Smooth muscle cell (in vitro differentiated cells): ENCODE measurements at regions not wholly inside any gene's neighbourhood (a gene's known extent, or its start where the extent isn't known, plus 50 kb on each side); places are given as distances from the start of the nearest gene placed in this dataset.

Experiments
- DNase-seq: peaks from one replicate; lab custom pipeline; 2025; ENCODE audit not compliant: unreplicated experiment; lab: John Stamatoyannopoulos, UW
- H2AFZ ChIP-seq: fragments of 200-600 bp; sonication (generic); 2 replicates; pipeline ENCODE4 v1.6.0; 2016; ENCODE audit warnings: antibody characterized with exemption, low read depth, mild to moderate bottlenecking
- H3F3A ChIP-seq: fragments of 200-600 bp; sonication (generic); 2 replicates; pipeline ENCODE4 v1.6.0; 2017; ENCODE audit warnings: antibody characterized with exemption, low read depth
- H3K27ac ChIP-seq: fragments of 200-600 bp; sonication (generic); 2 replicates; pipeline ENCODE4 v1.5.1; 2016; ENCODE audit warnings: low read depth, mild to moderate bottlenecking
- H3K27me3 ChIP-seq: fragments of 200-600 bp; sonication (generic); 2 replicates; pipeline ENCODE4 v1.6.1; 2016; ENCODE audit warnings: low read depth, mild to moderate bottlenecking
- H3K36me3 ChIP-seq: fragments of 200-600 bp; sonication (generic); 2 replicates; pipeline ENCODE4 v1.5.1; 2016; ENCODE audit warnings: low read depth
- H3K4me1 ChIP-seq: fragments of 200-600 bp; sonication (generic); 2 replicates; pipeline ENCODE4 v1.5.1; 2016; ENCODE audit warnings: low read depth
- H3K4me2 ChIP-seq: fragments of 200-600 bp; sonication (generic); 2 replicates; pipeline ENCODE4 v1.6.0; 2016; ENCODE audit warnings: mild to moderate bottlenecking
- H3K4me3 ChIP-seq: fragments of 200-600 bp; sonication (generic); 2 replicates; pipeline ENCODE4 v1.5.1; 2016; ENCODE audit warnings: mild to moderate bottlenecking
- H3K79me2 ChIP-seq: fragments of 200-600 bp; sonication (generic); 2 replicates; pipeline ENCODE4 v1.6.0; 2016; ENCODE audit warnings: low read depth, mild to moderate bottlenecking
- H3K9ac ChIP-seq: fragments of 200-600 bp; sonication (generic); 2 replicates; pipeline ENCODE4 v1.6.0; 2016; ENCODE audit warnings: low read depth
- H3K9me3 ChIP-seq: fragments of 200-600 bp; sonication (generic); replicated peaks from 2 replicates; pipeline ENCODE4 v1.5.1; 2016; ENCODE audit warnings: low read depth
- H4K20me1 ChIP-seq: fragments of 200-600 bp; sonication (generic); 2 replicates; pipeline ENCODE4 v1.6.0; 2016; ENCODE audit warnings: low read depth
- CTCF ChIP-seq: fragments of 200-600 bp; sonication (generic); IDR thresholded peaks from 2 replicates; pipeline ENCODE4 v1.5.1; 2017; ENCODE audit warnings: borderline replicate concordance, mild to moderate bottlenecking, antibody characterized with exemption; ENCODE audit not compliant: insufficient read depth, poor library complexity, severe bottlenecking
- WGBS: methylation state at CpG from one replicate; pipeline ENCODE4 v1.1.7; 2016; ENCODE audit warnings: low lambda C conversion rate; 5-methylcytosine and 5-hydroxymethylcytosine counted together

- Histone ChIP-seq H3K4me1 (peaks cover 6% of the 10 kb centered on the region), H3K79me2 (no peaks in the 10 kb centered on the region), H4K20me1 (no peaks in the 10 kb centered on the region), H3K9me3 (no peaks in the 10 kb centered on the region), H3K27ac (no peak overlapping the region), H3K4me2 (no peak overlapping the region), H3K9ac (no peak overlapping the region), H2AFZ (no peak overlapping the region), H3K36me3 (no peaks in the 10 kb centered on the region), H3F3A (peaks cover 11% of the 10 kb centered on the region), H3K4me3 (no peak overlapping the region), H3K27me3 (no peaks in the 10 kb centered on the region)
- TF ChIP-seq CTCF = no peak
- no peak for DNase-seq
- WGBS = 96% methylated on average over 3 of the region's 3 CpGs
Measured at GRCh38 chr3:56896357-56896756, 94.6 kb upstream of the ARHGEF3 start.

- H3K4me3 ChIP-seq = no peak overlapping the region
Measured at GRCh38 chr3:56894881-56895431, 93.2 kb upstream of the ARHGEF3 start.

GRCh38 chr3:56890448-56891091 is 88.8 kb upstream of the ARHGEF3 start:
- Histone ChIP-seq H3K9ac (peak overlapping the region; percentile 12), H3K4me1 (peaks cover 12% of the 10 kb centered on the region), H3K4me2 (peak overlapping the region; percentile 78), H2AFZ (no peak overlapping the region), H3K79me2 (no peaks in the 10 kb centered on the region), H4K20me1 (no peaks in the 10 kb centered on the region), H3K36me3 (no peaks in the 10 kb centered on the region), H3K27me3 (no peaks in the 10 kb centered on the region), H3K27ac (peak overlapping the region; percentile 12), H3K9me3 (no peaks in the 10 kb centered on the region), H3F3A (peaks cover 8% of the 10 kb centered on the region), H3K4me3 (no peak overlapping the region)
- no peak for DNase-seq
- WGBS = 40% methylated on average over 8 of the region's 8 CpGs
- no peak for TF ChIP-seq CTCF

More at GRCh38 chr3:56894881-56895431, 93.2 kb upstream of the ARHGEF3 start:
- H3K4me2 ChIP-seq = peak overlapping the region; percentile 73
- H3K9me3 ChIP-seq = no peaks in the 10 kb centered on the region
- no peaks in the 10 kb centered on the region for H4K20me1 ChIP-seq
- peaks cover 12% of the 10 kb centered on the region for H3K4me1 ChIP-seq
- no peak for TF ChIP-seq CTCF
- WGBS = 25% methylated on average over 10 of the region's 10 CpGs
- H3K27me3 ChIP-seq = no peaks in the 10 kb centered on the region
- peaks cover 11% of the 10 kb centered on the region for H3F3A ChIP-seq
- H2AFZ ChIP-seq = no peak overlapping the region
- H3K79me2 ChIP-seq = no peaks in the 10 kb centered on the region
- no peak for DNase-seq
- H3K27ac ChIP-seq = peak overlapping the region; percentile 55
- H3K9ac ChIP-seq = no peak overlapping the region
- no peaks in the 10 kb centered on the region for H3K36me3 ChIP-seq

- Histone ChIP-seq H4K20me1 (no peaks in the 10 kb centered on the region), H3F3A (peaks cover 7% of the 10 kb centered on the region), H2AFZ (no peak overlapping the region), H3K4me1 (peaks cover 6% of the 10 kb centered on the region), H3K79me2 (no peaks in the 10 kb centered on the region), H3K36me3 (no peaks in the 10 kb centered on the region), H3K27ac (no peak overlapping the region), H3K4me2 (no peak overlapping the region), H3K9me3 (no peaks in the 10 kb centered on the region), H3K4me3 (no peak overlapping the region), H3K9ac (no peak overlapping the region), H3K27me3 (no peaks in the 10 kb centered on the region)
- no peak for DNase-seq
- 95% methylated on average over 7 of the region's 7 CpGs for WGBS
- no peak for TF ChIP-seq CTCF
Measured at GRCh38 chr3:56889131-56889530, 87.4 kb upstream of the ARHGEF3 start.
